H9 (cell line): ENCODE measurements at regions not wholly inside any gene's neighbourhood (a gene's known extent, or its start where the extent isn't known, plus 50 kb on each side); places are given as distances from the start of the nearest gene placed in this dataset.

Source experiments
- DNase-seq: peaks from one replicate; pipeline ENCODE4 v3.0.0-alpha.2; 2017
- H2AFZ ChIP-seq: one replicate; pipeline ENCODE4 v1.6.1; 2013; ENCODE audit warnings: mild to moderate bottlenecking, low read length, control low read depth, moderate library complexity
- H2AK5ac ChIP-seq: 2 replicates; pipeline ENCODE4 v1.6.1; 2013; ENCODE audit warnings: low read length, control low read depth, mixed read lengths; ENCODE audit not compliant: insufficient read length
- H2BK120ac ChIP-seq: one replicate; pipeline ENCODE4 v1.6.1; 2013; ENCODE audit warnings: low read depth, mild to moderate bottlenecking, low read length, control low read depth, inconsistent platforms; ENCODE audit not compliant: poor library complexity, severe bottlenecking
- H2BK12ac ChIP-seq: 2 replicates; pipeline ENCODE4 v1.6.1; 2013; ENCODE audit warnings: low read length, control low read depth, mixed read lengths, low read depth; ENCODE audit not compliant: insufficient read length
- H2BK15ac ChIP-seq: 2 replicates; pipeline ENCODE4 v1.6.1; 2013; ENCODE audit warnings: low read depth, low read length, control low read depth
- H2BK20ac ChIP-seq: one replicate; pipeline ENCODE4 v1.6.1; 2013; ENCODE audit warnings: low read depth, mild to moderate bottlenecking, low read length, control low read depth, inconsistent platforms; ENCODE audit not compliant: poor library complexity, severe bottlenecking
- H2BK5ac ChIP-seq: 2 replicates; pipeline ENCODE4 v1.6.1; 2013; ENCODE audit warnings: low read length, control low read depth, mixed read lengths; ENCODE audit not compliant: insufficient read length
- H3K14ac ChIP-seq: 2 replicates; pipeline ENCODE4 v1.6.1; 2013; ENCODE audit warnings: low read length, control low read depth; ENCODE audit not compliant: insufficient read depth
- H3K18ac ChIP-seq: 2 replicates; pipeline ENCODE4 v1.6.1; 2013; ENCODE audit warnings: low read depth, mild to moderate bottlenecking, mixed read lengths, low read length, control low read depth; ENCODE audit not compliant: insufficient read length
- H3K23ac ChIP-seq: 2 replicates; pipeline ENCODE4 v1.6.1; 2013; ENCODE audit warnings: low read length, control low read depth, mixed read lengths, low read depth; ENCODE audit not compliant: insufficient read length
- H3K23me2 ChIP-seq: 2 replicates; pipeline ENCODE4 v1.6.1; 2013; ENCODE audit warnings: low read depth, mild to moderate bottlenecking, mixed read lengths, low read length, control low read depth; ENCODE audit not compliant: insufficient read length, poor library complexity, severe bottlenecking
- H3K27ac ChIP-seq: 2 replicates; pipeline ENCODE4 v1.5.1; 2013; ENCODE audit warnings: low read length, control low read depth, mixed read lengths, low read depth; ENCODE audit not compliant: insufficient read length
- H3K27me3 ChIP-seq: 2 replicates; pipeline ENCODE4 v1.6.1; 2013; ENCODE audit warnings: low read length, control low read depth, inconsistent platforms; ENCODE audit not compliant: insufficient read depth
- H3K4ac ChIP-seq: 2 replicates; pipeline ENCODE4 v1.6.1; 2013; ENCODE audit warnings: low read depth, mild to moderate bottlenecking, control low read depth, inconsistent platforms, low read length, moderate library complexity
- H3K4me1 ChIP-seq: 2 replicates; pipeline ENCODE4 v1.6.1; 2013; ENCODE audit warnings: low read length, control low read depth, inconsistent platforms; ENCODE audit not compliant: insufficient read depth
- H3K4me2 ChIP-seq: 2 replicates; pipeline ENCODE4 v1.6.1; 2013; ENCODE audit warnings: low read length, control low read depth, mixed read lengths; ENCODE audit not compliant: insufficient read length, insufficient read depth
- H3K56ac ChIP-seq: 2 replicates; pipeline ENCODE4 v1.6.1; 2013; ENCODE audit warnings: low read depth, mild to moderate bottlenecking, mixed read lengths, low read length, control low read depth; ENCODE audit not compliant: insufficient read length
- H3K79me1 ChIP-seq: 2 replicates; pipeline ENCODE4 v1.6.1; 2013; ENCODE audit warnings: low read depth, mild to moderate bottlenecking, moderate library complexity, low read length, control low read depth, inconsistent platforms; ENCODE audit not compliant: insufficient read depth, poor library complexity, severe bottlenecking
- H3K79me2 ChIP-seq: 2 replicates; pipeline ENCODE4 v1.6.1; 2013; ENCODE audit warnings: low read length, control low read depth, inconsistent platforms; ENCODE audit not compliant: insufficient read depth
- H3K9ac ChIP-seq: 2 replicates; pipeline ENCODE4 v1.6.1; 2013; ENCODE audit warnings: low read length, control low read depth, mixed read lengths; ENCODE audit not compliant: insufficient read length; ENCODE audit errors: extremely low read depth
- H3K9me3 ChIP-seq: one replicate; pipeline ENCODE4 v1.6.1; 2013; ENCODE audit warnings: low read depth, low read length, inconsistent platforms; ENCODE audit not compliant: control insufficient read depth
- H3T11ph ChIP-seq: one replicate; pipeline ENCODE4 v1.6.1; 2013; ENCODE audit warnings: mild to moderate bottlenecking, low read length, control low read depth, inconsistent platforms
- H4K20me1 ChIP-seq: one replicate; pipeline ENCODE4 v1.6.1; 2013; ENCODE audit not compliant: control insufficient read depth, insufficient read length, insufficient read depth
- H4K5ac ChIP-seq: 2 replicates; pipeline ENCODE4 v1.6.1; 2013; ENCODE audit warnings: low read depth, mild to moderate bottlenecking, mixed read lengths, low read length, control low read depth; ENCODE audit not compliant: insufficient read length
- H4K8ac ChIP-seq: replicated peaks from 2 replicates; pipeline ENCODE4 v1.6.1; 2013; ENCODE audit warnings: low read length, control low read depth, mixed read lengths, low read depth; ENCODE audit not compliant: insufficient read length
- H4K91ac ChIP-seq: 2 replicates; pipeline ENCODE4 v1.6.1; 2013; ENCODE audit warnings: low read depth, mild to moderate bottlenecking, moderate library complexity, mixed read lengths, low read length, control low read depth; ENCODE audit not compliant: insufficient read length
- H3K27ac Mint-ChIP-seq, 3 experiments: 2 replicates in 2 of 3; 3 replicates in 1 of 3; pipeline ENCODE4 v1.8.0; 2020 to 2021; ENCODE audit warnings: mixed read lengths in 3 of 3, mild to moderate bottlenecking in 1 of 3, moderate library complexity in 1 of 3
- H3K27me3 Mint-ChIP-seq: 2 replicates; pipeline ENCODE4 v1.8.0; 2021; ENCODE audit warnings: low read depth, mild to moderate bottlenecking, moderate library complexity, mixed read lengths
- H3K36me3 Mint-ChIP-seq, 3 experiments: 2 replicates in 2 of 3; 3 replicates in 1 of 3; pipeline ENCODE4 v1.8.0; 2020 to 2021; ENCODE audit warnings: low read depth in 3 of 3, mixed read lengths in 3 of 3; ENCODE audit not compliant: insufficient read depth in 1 of 3
- H3K4me1 Mint-ChIP-seq, 2 experiments: 2 replicates each; pipeline ENCODE4 v1.8.0; 2020; ENCODE audit warnings: mixed read lengths in 2 of 2
- H3K4me3 Mint-ChIP-seq, 2 experiments: 2 replicates in 1 of 2; 3 replicates in 1 of 2; pipeline ENCODE4 v1.8.0; 2020 to 2021; ENCODE audit warnings: mild to moderate bottlenecking in 2 of 2, mixed read lengths in 2 of 2, moderate library complexity in 1 of 2
- H3K9me3 Mint-ChIP-seq, 2 experiments: 2 replicates in 1 of 2; 3 replicates in 1 of 2; pipeline ENCODE4 v1.8.0; 2020; ENCODE audit warnings: mild to moderate bottlenecking in 2 of 2, mixed read lengths in 2 of 2, moderate library complexity in 1 of 2
- CTCF ChIP-seq: fragments of 200-600 bp; sonication (generic); conservative IDR thresholded peaks from 3 replicates; pipeline ENCODE4 v1.8.0; 2021; ENCODE audit warnings: antibody characterized with exemption, mild to moderate bottlenecking
- WGBS: extraction: QIAGEN DNeasy Blood & Tissue Kit; methylation state at CpG from one replicate; pipeline ENCODE4 v1.1.7; 2013; ENCODE audit warnings: missing lambda C conversion rate, low lambda C conversion rate, mixed read lengths; ENCODE audit not compliant: insufficient read length; ENCODE audit errors: extremely low coverage; 5-methylcytosine and 5-hydroxymethylcytosine counted together

- no peak overlapping the region for H3K4ac ChIP-seq
- H2BK12ac ChIP-seq = no peak overlapping the region
- Mint-ChIP-seq H3K4me1 (peaks cover under 1% of the 10 kb centered on the region in 2 experiments), H3K4me3 (no peak overlapping the region), H3K9me3 (no peaks in the 10 kb centered on the region), H3K36me3 (no peaks in the 10 kb centered on the region), H3K27me3 (no peaks in the 10 kb centered on the region), H3K27ac (no peak overlapping the region)
- TF ChIP-seq CTCF = no peak
- H3K4me1 ChIP-seq = no peaks in the 10 kb centered on the region
- no peaks in the 10 kb centered on the region for H3K79me1 ChIP-seq
- WGBS = no CpG with 5 or more reads among the region's 1 CpG
- H4K8ac ChIP-seq = no peak overlapping the region
- no peaks in the 10 kb centered on the region for H4K20me1 ChIP-seq
- no peak overlapping the region for H3K18ac ChIP-seq
- no peak overlapping the region for H3K9ac ChIP-seq
- H3K79me2 ChIP-seq = no peaks in the 10 kb centered on the region
- no peak overlapping the region for H2BK15ac ChIP-seq
- H4K5ac ChIP-seq = no peak overlapping the region
- H4K91ac ChIP-seq = no peak overlapping the region
- no peak overlapping the region for H2BK5ac ChIP-seq
- H3K23me2 ChIP-seq = no peaks in the 10 kb centered on the region
- no peak for DNase-seq
- no peak overlapping the region for H2BK20ac ChIP-seq
- no peak overlapping the region for H3K14ac ChIP-seq
- no peak overlapping the region for H3K27ac ChIP-seq
- H2AK5ac ChIP-seq = no peak overlapping the region
- H3T11ph ChIP-seq = no peak overlapping the region
- no peaks in the 10 kb centered on the region for H3K27me3 ChIP-seq
- H2BK120ac ChIP-seq = no peak overlapping the region
- no peak overlapping the region for H3K4me2 ChIP-seq
- H3K56ac ChIP-seq = no peak overlapping the region
- H3K23ac ChIP-seq = no peak overlapping the region
- H3K9me3 ChIP-seq = no peaks in the 10 kb centered on the region
- no peak overlapping the region for H2AFZ ChIP-seq
Observed at GRCh38 chr13:74767050-74767449, 632.8 kb upstream of the KLF12 start.
